Hepatocyte (in vitro differentiated cells): ENCODE measurements at regions not wholly inside any gene's neighbourhood (a gene's known extent, or its start where the extent isn't known, plus 50 kb on each side); places are given as distances from the start of the nearest gene placed in this dataset.

ENCODE experiments used
- DNase-seq: peaks from one replicate; pipeline ENCODE4 v3.0.0-alpha.2; 2016; ENCODE audit warnings: low spot score
- H2AFZ ChIP-seq: fragments of 200-600 bp; sonication (generic); 2 replicates; pipeline ENCODE4 v1.6.0; 2016; ENCODE audit warnings: antibody characterized with exemption, mild to moderate bottlenecking
- H3K27ac ChIP-seq: fragments of 200-600 bp; sonication (generic); 2 replicates; pipeline ENCODE4 v1.5.1; 2016; ENCODE audit warnings: mild to moderate bottlenecking
- H3K27me3 ChIP-seq: fragments of 200-600 bp; sonication (generic); 2 replicates; pipeline ENCODE4 v1.6.1; 2016
- H3K36me3 ChIP-seq: fragments of 200-600 bp; sonication (generic); replicated peaks from 2 replicates; pipeline ENCODE4 v1.5.1; 2016; ENCODE audit warnings: low read depth; ENCODE audit not compliant: insufficient read depth
- H3K4me1 ChIP-seq: fragments of 200-600 bp; sonication (generic); 2 replicates; pipeline ENCODE4 v1.5.1; 2016; ENCODE audit warnings: mild to moderate bottlenecking, moderate library complexity; ENCODE audit not compliant: insufficient read depth
- H3K4me2 ChIP-seq: fragments of 200-600 bp; sonication (generic); 2 replicates; pipeline ENCODE4 v1.6.0; 2016
- H3K4me3 ChIP-seq: fragments of 200-600 bp; sonication (generic); 2 replicates; pipeline ENCODE4 v1.5.1; 2016; ENCODE audit warnings: mild to moderate bottlenecking
- H3K79me2 ChIP-seq: fragments of 200-600 bp; sonication (generic); 2 replicates; pipeline ENCODE4 v1.6.0; 2017; ENCODE audit warnings: mild to moderate bottlenecking
- H3K9me2 ChIP-seq: fragments of 200-600 bp; sonication (generic); replicated peaks from 2 replicates; pipeline ENCODE4 v1.6.0; 2017; ENCODE audit warnings: mild to moderate bottlenecking; ENCODE audit not compliant: insufficient read depth
- H3K9me3 ChIP-seq: fragments of 200-600 bp; sonication (generic); 2 replicates; pipeline ENCODE4 v1.5.1; 2016; ENCODE audit warnings: low read depth, mild to moderate bottlenecking
- H4K20me1 ChIP-seq: fragments of 200-600 bp; sonication (generic); 2 replicates; pipeline ENCODE4 v1.6.0; 2016; ENCODE audit warnings: mild to moderate bottlenecking; ENCODE audit not compliant: insufficient read depth, poor library complexity, severe bottlenecking
- EZH2 ChIP-seq: fragments of 200-600 bp; sonication (generic); IDR thresholded peaks from 2 replicates; pipeline ENCODE4 v1.6.1; 2016; ENCODE audit warnings: antibody characterized with exemption, mild to moderate bottlenecking, borderline replicate concordance
- EZH2phosphoT487 ChIP-seq: fragments of 200-600 bp; sonication (generic); IDR thresholded peaks from one replicate; pipeline ENCODE4 v1.6.1; 2018; ENCODE audit warnings: antibody characterized with exemption, mild to moderate bottlenecking, low read depth, moderate library complexity; ENCODE audit not compliant: unreplicated experiment, severe bottlenecking
- WGBS: methylation state at CpG from one replicate; pipeline ENCODE4 v1.1.6; 2016; ENCODE audit warnings: low lambda C conversion rate; ENCODE audit errors: missing lambda C conversion rate; 5-methylcytosine and 5-hydroxymethylcytosine counted together
- TF ChIP-seq, protein P1 (sequence below): fragments of 200-600 bp; sonication (generic); IDR thresholded peaks from 2 replicates; pipeline ENCODE4 v1.5.1; 2016; ENCODE audit warnings: antibody characterized with exemption, mild to moderate bottlenecking; ENCODE audit not compliant: poor library complexity

DNA sequence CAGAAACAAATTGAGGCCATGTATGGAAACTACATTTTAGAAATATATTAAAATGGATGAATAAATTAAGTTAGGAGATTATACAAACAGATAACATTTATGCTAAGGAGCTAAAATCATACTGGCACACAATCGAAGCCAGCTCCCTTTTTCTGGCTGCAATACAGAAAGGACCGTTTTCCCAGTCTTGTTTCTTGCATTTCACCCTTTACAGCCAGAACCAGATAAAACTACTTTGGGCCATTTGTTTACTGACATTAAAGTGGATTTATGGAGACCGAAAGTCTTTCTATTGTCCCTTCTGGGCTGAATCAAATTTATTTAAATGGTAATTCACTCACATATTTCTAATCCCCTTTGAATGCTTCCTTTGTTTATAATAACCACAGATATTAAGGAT is 50.1 kb upstream of the CNTN3 start:
- no peak overlapping the region for H2AFZ ChIP-seq
- H3K4me1 ChIP-seq: no peaks in the 10 kb centered on the region
- no peaks in the 10 kb centered on the region for H3K9me3 ChIP-seq
- no peaks in the 10 kb centered on the region for H3K9me2 ChIP-seq
- 70% methylated on average over 3 of the region's 3 CpGs for WGBS
- no peaks in the 10 kb centered on the region for H3K79me2 ChIP-seq
- DNase-seq: no peak
- no peak overlapping the region for H3K4me3 ChIP-seq
- no peaks in the 10 kb centered on the region for H4K20me1 ChIP-seq
- H3K4me2 ChIP-seq: no peak overlapping the region
- no peak overlapping the region for H3K27ac ChIP-seq
- TF ChIP-seq, protein P1, sequence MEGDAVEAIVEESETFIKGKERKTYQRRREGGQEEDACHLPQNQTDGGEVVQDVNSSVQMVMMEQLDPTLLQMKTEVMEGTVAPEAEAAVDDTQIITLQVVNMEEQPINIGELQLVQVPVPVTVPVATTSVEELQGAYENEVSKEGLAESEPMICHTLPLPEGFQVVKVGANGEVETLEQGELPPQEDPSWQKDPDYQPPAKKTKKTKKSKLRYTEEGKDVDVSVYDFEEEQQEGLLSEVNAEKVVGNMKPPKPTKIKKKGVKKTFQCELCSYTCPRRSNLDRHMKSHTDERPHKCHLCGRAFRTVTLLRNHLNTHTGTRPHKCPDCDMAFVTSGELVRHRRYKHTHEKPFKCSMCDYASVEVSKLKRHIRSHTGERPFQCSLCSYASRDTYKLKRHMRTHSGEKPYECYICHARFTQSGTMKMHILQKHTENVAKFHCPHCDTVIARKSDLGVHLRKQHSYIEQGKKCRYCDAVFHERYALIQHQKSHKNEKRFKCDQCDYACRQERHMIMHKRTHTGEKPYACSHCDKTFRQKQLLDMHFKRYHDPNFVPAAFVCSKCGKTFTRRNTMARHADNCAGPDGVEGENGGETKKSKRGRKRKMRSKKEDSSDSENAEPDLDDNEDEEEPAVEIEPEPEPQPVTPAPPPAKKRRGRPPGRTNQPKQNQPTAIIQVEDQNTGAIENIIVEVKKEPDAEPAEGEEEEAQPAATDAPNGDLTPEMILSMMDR: no peak
- no peak for TF ChIP-seq EZH2
- TF ChIP-seq EZH2phosphoT487: no peak
- no peaks in the 10 kb centered on the region for H3K36me3 ChIP-seq
- no peaks in the 10 kb centered on the region for H3K27me3 ChIP-seq
